ENCODE measurements at regions not wholly inside any gene's neighbourhood (a gene's known extent, or its start where the extent isn't known, plus 50 kb on each side); places are given as distances from the start of the nearest gene placed in this dataset.

DNA sequence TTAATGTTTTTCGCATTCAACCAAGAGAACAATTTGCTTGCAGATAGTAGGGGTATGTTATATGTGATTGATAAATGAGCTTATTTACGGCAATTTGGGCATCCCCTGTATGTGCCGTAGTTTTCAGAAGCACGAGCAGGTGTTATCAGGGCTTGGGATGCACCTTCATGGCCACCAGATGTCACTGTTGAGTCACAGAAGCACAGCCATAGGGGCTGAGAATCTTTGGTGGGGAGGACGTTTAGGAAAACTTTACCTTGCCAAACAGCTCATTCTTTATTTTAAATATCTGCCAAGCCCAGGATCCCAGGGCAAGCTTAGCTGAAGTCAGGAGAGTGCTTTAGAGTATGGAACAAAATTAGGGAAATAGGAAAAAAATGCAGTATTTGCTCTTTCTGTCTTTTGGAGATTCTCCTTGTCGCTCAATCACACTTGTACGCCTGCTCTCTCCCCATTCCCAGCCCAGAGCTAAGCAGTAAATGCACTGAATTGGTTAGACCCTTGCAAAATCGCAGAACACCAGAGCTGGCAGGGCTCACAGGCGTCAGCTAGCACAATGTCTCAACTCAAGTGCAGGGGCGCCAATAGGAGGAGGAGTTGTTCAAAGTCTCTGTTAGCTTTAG, 93.6 kb upstream of the MPHOSPH6 start:
- Histone ChIP-seq H3K79me2 (ENCODE audit: control insufficient read depth, insufficient read depth, low read length) (no peaks in the 10 kb centered on the region), H3K27ac (ENCODE audit: insufficient read depth, low read depth, low read length) (no peak overlapping the region), H3K27me3 (ENCODE audit: control insufficient read depth in 2 of 2, insufficient read depth in 2 of 2, low read length in 2 of 2) (peaks cover 4 to 13% of the 10 kb centered on the region in 2 experiments), H3K4me2 (ENCODE audit: insufficient read depth, low read length) (no peak overlapping the region), H3K36me3 (ENCODE audit: control insufficient read depth in 2 of 2, extremely low read depth in 1 of 2, insufficient read depth in 2 of 2, low read length in 2 of 2) (no peaks in the 10 kb centered on the region), H3K9ac (replicated peaks; ENCODE audit: extremely low read depth, insufficient read depth, low read length) (no peak overlapping the region), H3K9me1 (replicated peaks; ENCODE audit: control insufficient read depth, extremely low read depth, insufficient read depth, low read length) (no peaks in the 10 kb centered on the region), H2AFZ (ENCODE audit: low read depth, low read length) (no peak overlapping the region), H3K4me1 (ENCODE audit: control insufficient read depth, extremely low read depth, insufficient read depth, low read length) (no peaks in the 10 kb centered on the region), H3K4me3 (replicated peaks in 1 of 3; ENCODE audit: insufficient read depth in 1 of 3, low read depth in 1 of 3, low read length in 3 of 3) (no peak overlapping the region), H4K20me1 (replicated peaks; ENCODE audit: control insufficient read depth, extremely low read depth, insufficient read depth, low read length) (no peaks in the 10 kb centered on the region), H3K9me3 (replicated peaks; ENCODE audit: control insufficient read depth, insufficient read depth, low read length) (no peaks in the 10 kb centered on the region)
- no TSS peak for BruUV-seq (replicated peaks)
- ChIA-PET CTCF (interaction anchor here (0.6 to 4.8 kb wide), 26 partner anchors 9 to 1184 kb away, joined by 3 to 62 read pairs (median 4); partner anchors contain the start of gene CDH13), POLR2A (no interaction called here)
- dilution Hi-C loops (cut with MboI; ENCODE audit: extremely low pct_ligation_motif_present, low sequenced_read_pairs) (no loop called here), intact Hi-C loops (cut with micrococcal nuclease) (loop anchor here (1.0 to 10.0 kb wide), 10 partner anchors 81 to 1614 kb away; no protein-coding TSS in a partner anchor)
- TF ChIP-seq, protein P1, sequence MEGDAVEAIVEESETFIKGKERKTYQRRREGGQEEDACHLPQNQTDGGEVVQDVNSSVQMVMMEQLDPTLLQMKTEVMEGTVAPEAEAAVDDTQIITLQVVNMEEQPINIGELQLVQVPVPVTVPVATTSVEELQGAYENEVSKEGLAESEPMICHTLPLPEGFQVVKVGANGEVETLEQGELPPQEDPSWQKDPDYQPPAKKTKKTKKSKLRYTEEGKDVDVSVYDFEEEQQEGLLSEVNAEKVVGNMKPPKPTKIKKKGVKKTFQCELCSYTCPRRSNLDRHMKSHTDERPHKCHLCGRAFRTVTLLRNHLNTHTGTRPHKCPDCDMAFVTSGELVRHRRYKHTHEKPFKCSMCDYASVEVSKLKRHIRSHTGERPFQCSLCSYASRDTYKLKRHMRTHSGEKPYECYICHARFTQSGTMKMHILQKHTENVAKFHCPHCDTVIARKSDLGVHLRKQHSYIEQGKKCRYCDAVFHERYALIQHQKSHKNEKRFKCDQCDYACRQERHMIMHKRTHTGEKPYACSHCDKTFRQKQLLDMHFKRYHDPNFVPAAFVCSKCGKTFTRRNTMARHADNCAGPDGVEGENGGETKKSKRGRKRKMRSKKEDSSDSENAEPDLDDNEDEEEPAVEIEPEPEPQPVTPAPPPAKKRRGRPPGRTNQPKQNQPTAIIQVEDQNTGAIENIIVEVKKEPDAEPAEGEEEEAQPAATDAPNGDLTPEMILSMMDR (IDR thresholded peaks at IDR 0.05; ENCODE audit: extremely low read depth in 1 of 2, insufficient read depth in 1 of 2, low read depth in 1 of 2, low read length in 2 of 2) = peak; percentile 84 to 85
- TF ChIP-seq POLR2A (IDR thresholded peaks at IDR 0.05; ENCODE audit: low read depth, low read length) (no peak), FOS (IDR thresholded peaks at IDR 0.05; ENCODE audit: borderline replicate concordance, insufficient read depth, low read length) (no peak), EZH2 (IDR thresholded peaks at IDR 0.05; ENCODE audit: borderline replicate concordance, low read depth, low read length, severe bottlenecking) (no peak), JUN (IDR thresholded peaks at IDR 0.05; ENCODE audit: borderline replicate concordance, insufficient read depth, insufficient read length, low read depth) (no peak)
- DNase-seq (ENCODE audit: low read depth, low spot score) (peak; percentile 55), FAIRE-seq (peak; percentile 84)

Data from endothelial cell of umbilical vein (primary cell).